K562 (cell line): ENCODE measurements at regions not wholly inside any gene's neighbourhood (a gene's known extent, or its start where the extent isn't known, plus 50 kb on each side); places are given as distances from the start of the nearest gene placed in this dataset.

Experiments
- ATAC-seq: fragments of 200-7000 bp; cut with Tn5 transposase; 3 replicates; pipeline ENCODE4 v1.9.1; 2020; ENCODE audit warnings: moderate library complexity
- BruUV-seq: library from RNA; stranded (reverse); fragments of 400-500 nt; replicated peaks from 2 replicates; lab custom pipeline; 2021; lab: Mats Ljungman, UMichigan
- CTCF ChIA-PET: fragments of 300-600 bp; formaldehyde crosslinking; extraction: SDS; loops from one replicate; lab custom pipeline; 2021; ENCODE audit warnings: low intra/inter-chr PET ratio; lab: Yijun Ruan, JAX
- POLR2A ChIA-PET: fragments of 300-600, 350-650 bp; sonication (Branson Sonifier 250); formaldehyde crosslinking; extraction: SDS; loops from one replicate; lab custom pipeline; 2021; ENCODE audit warnings: antibody characterized with exemption, inconsistent platforms; lab: Yijun Ruan, JAX
- DNase-seq, 4 experiments: peaks; one replicate each; pipeline versions ENCODE4 v3.0.0 to v3.0.0-alpha.2; 2011 to 2018; ENCODE audit warnings: low spot score in 3 of 4, mixed read lengths in 3 of 4; ENCODE audit errors: extremely low read depth in 1 of 4
- FAIRE-seq: peaks from 2 replicates; lab custom pipeline; 2011; peaks lifted over from hg19 to GRCh38; lab: Jason Lieb, UNC
- H2AFZ ChIP-seq: 2 replicates; pipeline ENCODE4 v1.6.0; 2011; ENCODE audit warnings: low read depth, low read length, control low read depth, inconsistent platforms
- H3K27ac ChIP-seq: fragments of 200-600 bp; 3 replicates; pipeline ENCODE4 v1.8.0; 2011; ENCODE audit warnings: low read depth, mild to moderate bottlenecking, control low read depth, inconsistent platforms, low read length, moderate library complexity, mixed read lengths; ENCODE audit errors: extremely low read depth
- H3K27me3 ChIP-seq, 2 experiments: fragments of 300-600 bp in 1 of 2; 2 replicates in 1 of 2; 3 replicates in 1 of 2; pipeline versions ENCODE4 v1.6.0 to v1.8.0; 2011; ENCODE audit warnings: inconsistent platforms in 2 of 2, low read length in 2 of 2, mild to moderate bottlenecking in 1 of 2, mixed read lengths in 1 of 2, moderate library complexity in 1 of 2; ENCODE audit not compliant: control insufficient read depth in 2 of 2, insufficient read depth in 2 of 2
- H3K36me3 ChIP-seq: fragments of 300-600 bp; 3 replicates; pipeline ENCODE4 v1.8.0; 2011; ENCODE audit warnings: mild to moderate bottlenecking, low read length, inconsistent platforms; ENCODE audit not compliant: control insufficient read depth, insufficient read depth
- H3K4me1 ChIP-seq, 2 experiments: fragments of 200-600 bp in 1 of 2; replicated peaks in 1 of 2; 2 replicates in 1 of 2; 3 replicates in 1 of 2; pipeline versions ENCODE4 v1.5.1 to v1.8.0; 2011; ENCODE audit warnings: inconsistent platforms in 2 of 2, low read length in 2 of 2, mild to moderate bottlenecking in 1 of 2, mixed read lengths in 1 of 2, moderate library complexity in 1 of 2; ENCODE audit not compliant: control insufficient read depth in 2 of 2, insufficient read depth in 2 of 2
- H3K4me2 ChIP-seq: 2 replicates; pipeline ENCODE4 v1.6.1; 2011; ENCODE audit warnings: low read length, control low read depth, inconsistent platforms, mixed read lengths; ENCODE audit not compliant: insufficient read depth
- H3K4me3 ChIP-seq: fragments of 200-600 bp; sonication (generic), shearing (Covaris generic); 2 replicates; pipeline ENCODE4 v1.5.1; 2016; ENCODE audit warnings: control low read depth, inconsistent platforms
- H3K79me2 ChIP-seq: fragments of 200-600 bp; 3 replicates; pipeline ENCODE4 v1.8.0; 2011; ENCODE audit warnings: low read length, inconsistent platforms; ENCODE audit not compliant: control insufficient read depth, insufficient read depth
- H3K9ac ChIP-seq, 2 experiments: 2 replicates each; pipeline versions ENCODE4 v1.6.0 to v1.6.1; 2011; ENCODE audit warnings: low read depth in 2 of 2, low read length in 2 of 2, control low read depth in 1 of 2, inconsistent platforms in 1 of 2, mild to moderate bottlenecking in 1 of 2, mixed read lengths in 1 of 2; ENCODE audit not compliant: insufficient read depth in 1 of 2
- H3K9me1 ChIP-seq: one replicate; pipeline ENCODE4 v1.6.0; 2011; ENCODE audit warnings: inconsistent platforms, mild to moderate bottlenecking, low read length, moderate library complexity; ENCODE audit not compliant: control insufficient read depth, insufficient read depth
- H3K9me3 ChIP-seq: replicated peaks from 2 replicates; pipeline ENCODE4 v1.5.1; 2011; ENCODE audit warnings: low read depth, low read length, inconsistent platforms; ENCODE audit not compliant: control insufficient read depth, insufficient read depth
- H4K20me1 ChIP-seq: replicated peaks from 2 replicates; pipeline ENCODE4 v1.6.1; 2011; ENCODE audit warnings: low read length, inconsistent platforms, mixed read lengths; ENCODE audit not compliant: control insufficient read depth, insufficient read depth
- CUX1 ChIP-seq: fragments of 200-800 bp; sonication (Bioruptor generic); IDR thresholded peaks from 2 replicates; pipeline ENCODE4 v1.6.1; 2016; ENCODE audit warnings: missing genetic modification characterization, missing compliant biosample characterization
- GTF2A2 ChIP-seq: IDR thresholded peaks from 2 replicates; pipeline ENCODE4 v1.6.1; 2016; ENCODE audit warnings: mild to moderate bottlenecking, missing genetic modification characterization, missing compliant biosample characterization
- NCOA2 ChIP-seq, 2 experiments: fragments of 450-650 bp; IDR thresholded peaks; 2 replicates each; pipeline ENCODE4 v1.6.1; 2018; ENCODE audit warnings: mild to moderate bottlenecking in 2 of 2, moderate library complexity in 1 of 2; ENCODE audit not compliant: partially characterized antibody in 2 of 2
- SMARCE1 ChIP-seq: fragments of 450-650 bp; IDR thresholded peaks from 2 replicates; pipeline ENCODE4 v1.7.1; 2016; ENCODE audit warnings: mild to moderate bottlenecking
- TAF1 ChIP-seq: IDR thresholded peaks from 2 replicates; pipeline ENCODE4 v1.6.1; 2011; ENCODE audit warnings: mild to moderate bottlenecking, low read length, moderate library complexity; ENCODE audit not compliant: insufficient read depth, control insufficient read depth, severe bottlenecking; ENCODE audit errors: extremely low read depth
- ZNF239 ChIP-seq: fragments of 250-450 bp; sonication (Bioruptor Pico); IDR thresholded peaks from 2 replicates; pipeline ENCODE4 v1.4.0; 2020; ENCODE audit warnings: mild to moderate bottlenecking
- WGBS: fragments of 100-300 bp; shearing (Covaris generic); methylation state at CpG from one replicate; pipeline ENCODE4 v1.1.6; 2016; ENCODE audit warnings: low coverage, mixed read lengths; ENCODE audit not compliant: insufficient coverage; ENCODE audit errors: missing lambda C conversion rate; 5-methylcytosine and 5-hydroxymethylcytosine counted together
- in situ Hi-C: fragments of 300-500 bp; cut with MboI; formaldehyde crosslinking; loops from 4 replicates; pipeline ENCODE4 v1.15.0; 2018; ENCODE audit warnings: inconsistent platforms, mixed read lengths
- intact Hi-C: fragments of 100-400 bp; cut with micrococcal nuclease; formaldehyde crosslinking; loops from 2 replicates; pipeline ENCODE4 v1.14.2; 2022

GRCh38 chr6:126797981-126798380 lies 320.5 kb upstream of the RSPO3 start:
- H3K27ac ChIP-seq, result no peak overlapping the region
- ChIA-PET CTCF (no interaction called here), POLR2A (no interaction called here)
- H4K20me1 ChIP-seq, result no peaks in the 10 kb centered on the region
- H3K27me3 ChIP-seq, result no peaks in the 10 kb centered on the region
- FAIRE-seq (no peak), ATAC-seq (no peak), DNase-seq (no peak)
- H3K36me3 ChIP-seq, result no peaks in the 10 kb centered on the region
- WGBS, result 0% methylated on average over 2 of the region's 2 CpGs
- BruUV-seq, result no TSS peak
- H3K4me1 ChIP-seq, result no peaks in the 10 kb centered on the region
- TF ChIP-seq ZNF239 (CRISPR knock-in tag) (no peak), TAF1 (no peak), GTF2A2 (tag) (no peak), CUX1 (CRISPR knock-in tag) (no peak), SMARCE1 (no peak), NCOA2 (IDR thresholded peaks at IDR 0.05; ENCODE audit: partially characterized antibody in 2 of 2) (no peak)
- no peak overlapping the region for H3K9ac ChIP-seq
- no peak overlapping the region for H2AFZ ChIP-seq
- no peak overlapping the region for H3K4me2 ChIP-seq
- H3K9me3 ChIP-seq, result no peaks in the 10 kb centered on the region
- no peaks in the 10 kb centered on the region for H3K9me1 ChIP-seq
- H3K4me3 ChIP-seq, result no peak overlapping the region
- in situ Hi-C loops (no loop called here), intact Hi-C loops (no loop called here)
- no peaks in the 10 kb centered on the region for H3K79me2 ChIP-seq
